Epithelial cell of esophagus (primary cell): ENCODE measurements at regions not wholly inside any gene's neighbourhood (a gene's known extent, or its start where the extent isn't known, plus 50 kb on each side); places are given as distances from the start of the nearest gene placed in this dataset.
"Not testable (repeated sequence)": the region's sequence is repeated elsewhere in the genome, so short reads cannot be mapped to it uniquely, and the experiment has no call there.

ENCODE experiments used
- DNase-seq: peaks from one replicate; pipeline ENCODE4 v3.0.0; 2010; ENCODE audit warnings: low read depth
- H3K4me3 ChIP-seq: 2 replicates; pipeline ENCODE4 v1.5.1; 2011; ENCODE audit warnings: mild to moderate bottlenecking, low read length, control low read depth
- TF ChIP-seq, protein P1 (sequence below): IDR thresholded peaks from 2 replicates; pipeline ENCODE4 v1.5.1; 2011; ENCODE audit warnings: low read depth, mild to moderate bottlenecking, low read length, control low read depth, inconsistent platforms; ENCODE audit not compliant: insufficient read depth; ENCODE audit errors: missing control alignments

DNA sequence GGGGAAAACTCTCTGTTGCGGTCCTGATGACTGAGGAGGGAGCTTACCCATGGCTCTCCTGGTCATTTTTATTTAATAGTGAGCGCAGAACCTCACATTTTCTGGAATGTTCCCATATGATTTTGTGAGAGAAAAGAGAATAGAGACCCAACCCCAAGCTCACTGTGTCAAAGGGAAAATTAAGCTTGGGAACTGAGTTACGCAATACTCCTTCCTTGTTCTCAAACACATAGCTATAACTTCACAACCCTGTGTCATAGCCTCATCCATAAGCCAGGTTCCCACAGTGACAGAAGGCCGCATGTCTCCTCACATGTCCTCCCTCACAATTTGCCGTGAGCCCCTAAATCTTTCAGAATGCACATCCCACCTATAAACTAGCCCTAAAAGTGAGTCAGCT is 252.8 kb downstream of the CCDC74A start:
- DNase-seq: peak; percentile 14
- H3K4me3 ChIP-seq: not testable (repeated sequence)

DNA sequence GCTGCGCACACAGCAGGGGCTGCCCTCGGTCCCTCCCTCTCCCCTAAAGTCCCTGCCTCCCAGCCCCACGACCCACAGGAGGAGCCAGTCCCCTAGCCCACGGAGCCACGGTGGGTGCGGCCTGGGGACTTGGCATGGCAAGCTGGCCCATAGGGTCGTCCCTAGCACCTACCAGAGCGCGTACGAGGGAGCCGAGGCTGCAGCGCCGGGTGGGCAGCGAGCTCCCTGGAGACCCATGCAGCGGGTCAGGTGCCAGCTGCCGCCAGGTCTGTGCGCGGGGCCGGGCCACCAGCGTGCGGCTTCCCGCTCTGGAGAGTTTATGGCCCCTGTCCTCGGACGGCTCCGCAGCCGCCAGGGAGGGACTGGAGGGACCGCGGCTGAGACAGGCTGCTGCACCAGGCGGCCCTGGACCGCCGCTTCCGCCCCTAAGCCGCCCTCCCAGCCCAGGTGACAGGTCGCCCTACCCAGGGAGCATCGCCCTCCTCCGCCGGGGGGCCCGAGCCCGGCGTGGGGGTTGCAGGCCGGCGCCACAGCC is 273.6 kb downstream of the CCDC74A start:
- TF ChIP-seq, protein P1, sequence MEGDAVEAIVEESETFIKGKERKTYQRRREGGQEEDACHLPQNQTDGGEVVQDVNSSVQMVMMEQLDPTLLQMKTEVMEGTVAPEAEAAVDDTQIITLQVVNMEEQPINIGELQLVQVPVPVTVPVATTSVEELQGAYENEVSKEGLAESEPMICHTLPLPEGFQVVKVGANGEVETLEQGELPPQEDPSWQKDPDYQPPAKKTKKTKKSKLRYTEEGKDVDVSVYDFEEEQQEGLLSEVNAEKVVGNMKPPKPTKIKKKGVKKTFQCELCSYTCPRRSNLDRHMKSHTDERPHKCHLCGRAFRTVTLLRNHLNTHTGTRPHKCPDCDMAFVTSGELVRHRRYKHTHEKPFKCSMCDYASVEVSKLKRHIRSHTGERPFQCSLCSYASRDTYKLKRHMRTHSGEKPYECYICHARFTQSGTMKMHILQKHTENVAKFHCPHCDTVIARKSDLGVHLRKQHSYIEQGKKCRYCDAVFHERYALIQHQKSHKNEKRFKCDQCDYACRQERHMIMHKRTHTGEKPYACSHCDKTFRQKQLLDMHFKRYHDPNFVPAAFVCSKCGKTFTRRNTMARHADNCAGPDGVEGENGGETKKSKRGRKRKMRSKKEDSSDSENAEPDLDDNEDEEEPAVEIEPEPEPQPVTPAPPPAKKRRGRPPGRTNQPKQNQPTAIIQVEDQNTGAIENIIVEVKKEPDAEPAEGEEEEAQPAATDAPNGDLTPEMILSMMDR: no peak
- H3K4me3 ChIP-seq: no peak overlapping the region
- no peak for DNase-seq

DNA sequence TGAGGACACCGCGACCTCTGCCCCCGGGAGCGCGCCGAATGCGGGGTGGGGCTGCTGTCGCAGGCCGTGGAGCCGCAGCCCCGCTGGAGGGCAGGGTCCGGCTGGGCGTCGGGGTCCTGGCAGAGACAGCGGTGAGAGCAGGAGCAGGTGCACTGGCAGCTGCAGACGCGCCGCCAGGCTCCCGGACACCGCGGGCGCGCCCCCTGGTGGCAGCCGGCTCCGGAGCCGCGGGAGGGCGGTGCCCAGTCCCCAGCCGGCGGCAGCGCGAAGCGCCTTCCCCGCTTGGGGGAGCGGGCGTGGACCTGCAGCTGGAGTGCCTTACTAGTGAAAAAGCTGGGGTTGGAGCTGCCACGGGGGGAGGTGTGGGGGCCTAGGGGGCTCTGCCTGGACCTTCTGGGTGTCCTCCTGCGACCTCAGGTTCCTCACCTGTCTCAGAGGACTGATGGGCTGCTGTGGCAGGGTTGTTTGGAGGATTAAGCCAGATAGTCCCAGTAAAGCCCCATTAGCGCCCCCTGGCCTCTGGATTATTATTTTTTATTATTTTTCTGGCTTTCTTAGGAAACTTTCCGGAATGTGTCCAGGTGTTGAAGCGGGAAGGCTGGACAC is 274.2 kb downstream of the CCDC74A start:
- peak overlapping the region; percentile 53 for H3K4me3 ChIP-seq
- TF ChIP-seq, protein P1: peak; percentile 18
- DNase-seq: peak; percentile 65

DNA sequence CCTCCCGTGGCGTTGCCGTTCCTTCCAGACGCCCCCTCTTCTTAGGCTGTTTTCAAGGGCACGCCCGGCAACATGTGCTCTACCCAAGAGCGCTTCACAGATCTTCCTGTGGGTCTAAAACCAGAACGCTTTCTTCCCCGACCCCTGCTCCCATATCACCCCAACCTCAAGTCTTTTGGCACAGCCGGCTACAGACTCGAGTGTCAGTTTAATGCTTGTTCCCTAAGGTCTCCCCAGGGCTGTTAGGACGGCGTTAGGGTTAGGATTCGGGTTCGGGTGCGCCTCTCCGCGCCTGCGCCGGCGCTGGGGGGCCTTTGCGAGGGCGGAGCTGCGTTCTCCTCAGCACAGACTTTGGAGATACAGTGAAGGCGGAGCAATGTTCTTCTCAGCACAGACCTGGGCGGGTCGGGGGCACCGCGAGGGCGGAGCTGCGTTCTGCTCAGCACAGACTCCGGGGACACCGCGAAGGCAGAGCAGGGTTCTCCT is 274.7 kb downstream of the CCDC74A start:
- peak; percentile 54 for DNase-seq
- peak overlapping the region; percentile 53 for H3K4me3 ChIP-seq

GRCh38 chr2:131803237-131803636 is 275.5 kb downstream of the CCDC74A start:
- H3K4me3 ChIP-seq, DNase-seq: not testable (repeated sequence)

DNA sequence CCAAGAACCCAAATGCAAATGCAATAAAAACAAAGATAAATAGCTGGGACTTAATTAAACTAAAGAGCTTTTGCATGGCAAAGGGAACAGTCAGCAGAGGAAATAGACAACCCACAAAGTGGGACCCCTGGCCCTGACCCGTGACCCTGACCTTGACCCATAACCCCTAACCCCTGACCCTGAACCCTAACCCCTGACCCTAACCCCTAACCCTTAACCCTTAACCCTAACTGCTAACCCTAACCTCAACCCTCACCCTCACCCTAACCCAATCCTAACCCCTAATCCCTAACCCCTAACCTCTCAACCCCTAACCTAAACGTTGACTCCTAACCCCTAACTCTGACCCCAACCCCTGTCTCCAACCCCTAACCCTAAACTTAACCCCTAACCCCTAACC is 284.9 kb downstream of the CCDC74A start:
- DNase-seq, H3K4me3 ChIP-seq: not testable (repeated sequence)

- DNase-seq, H3K4me3 ChIP-seq: not testable (repeated sequence)
Measured at GRCh38 chr2:131813378-131813777, 285.7 kb downstream of the CCDC74A start.

DNA sequence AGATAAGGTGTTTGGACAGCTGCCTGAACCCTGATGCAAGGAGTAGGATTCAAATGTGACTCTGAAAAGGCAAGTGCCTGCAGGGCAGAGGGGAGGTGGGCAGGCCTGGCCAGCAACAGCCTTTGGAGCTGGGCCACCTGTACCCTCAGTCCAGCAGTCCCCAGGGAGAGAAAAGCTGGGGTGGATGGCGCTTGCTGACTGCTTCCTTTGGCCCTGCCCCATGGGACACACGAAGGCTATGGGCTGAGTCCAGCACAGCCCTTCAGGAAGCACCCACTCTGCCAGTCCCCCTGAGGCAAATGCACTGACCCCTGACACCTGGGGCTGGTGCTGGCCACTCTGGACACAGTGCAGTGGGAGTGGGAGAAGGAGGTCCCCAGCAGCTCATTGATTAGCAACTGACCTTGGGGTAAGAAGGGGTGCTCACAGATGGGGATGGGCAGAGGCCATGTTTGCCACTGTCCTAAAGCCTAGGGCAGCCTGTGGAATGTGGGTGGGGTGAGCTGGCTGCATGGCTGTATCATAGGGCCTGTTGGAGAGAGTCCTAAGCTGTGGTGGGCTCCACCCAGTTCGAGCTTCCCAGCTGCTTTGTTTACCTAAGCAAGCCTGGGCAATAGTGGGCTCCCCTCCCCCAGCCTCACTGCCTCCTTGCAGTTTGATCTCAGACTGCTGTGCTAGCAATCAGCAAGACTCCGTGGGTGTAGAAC is 290.7 kb downstream of the CCDC74A start:
- H3K4me3 ChIP-seq, DNase-seq: not testable (repeated sequence)

DNA sequence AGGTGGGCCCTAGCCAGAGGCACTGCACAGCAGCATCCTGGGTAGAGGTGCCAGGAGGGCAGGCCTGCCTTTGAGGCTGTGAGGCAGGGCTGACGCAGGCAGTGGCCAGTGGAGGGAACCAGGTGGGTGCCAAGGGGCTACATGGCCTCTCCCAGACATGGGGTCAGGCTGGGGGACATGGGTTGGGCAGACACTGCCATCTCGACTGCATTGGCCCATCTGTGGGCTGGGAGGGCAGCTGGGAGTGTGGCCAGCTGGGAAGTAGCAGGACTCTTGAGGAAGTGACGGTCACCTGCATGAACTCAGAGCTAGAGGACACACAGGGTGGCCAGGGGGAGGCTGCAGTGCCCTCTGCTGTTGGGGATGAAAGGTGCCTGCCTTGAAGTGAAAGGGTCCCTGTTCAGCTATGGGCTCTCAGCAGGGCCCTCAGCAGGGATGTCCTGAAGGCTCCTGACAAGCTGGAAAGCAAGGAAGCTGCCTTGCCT is 294.6 kb downstream of the CCDC74A start:
- DNase-seq: not testable (repeated sequence)

GRCh38 chr2:131823058-131823457 is 295.4 kb downstream of the CCDC74A start:
- DNase-seq, H3K4me3 ChIP-seq: not testable (repeated sequence)

More for the DNA sequence above, 294.6 kb downstream of the CCDC74A start:
- not testable (repeated sequence) for H3K4me3 ChIP-seq

DNA sequence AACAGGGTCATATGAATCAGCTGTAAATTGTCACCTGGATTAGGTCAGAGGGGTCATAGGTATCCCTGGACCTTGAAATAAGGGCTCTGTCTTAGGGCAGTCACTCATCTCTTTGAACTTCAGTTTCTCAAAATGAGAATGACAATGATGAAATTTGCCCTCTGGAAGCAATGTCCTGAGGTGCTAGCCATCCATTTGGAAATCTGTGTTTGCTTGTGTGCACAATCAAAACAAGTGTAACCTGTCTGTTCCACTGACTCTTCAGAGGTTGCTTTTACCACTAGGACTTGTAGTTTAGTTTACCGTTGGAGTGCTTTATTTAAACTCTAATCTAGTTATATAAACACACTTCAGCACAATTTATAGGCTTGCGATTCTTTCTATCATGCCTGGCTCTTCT is 297.3 kb downstream of the CCDC74A start:
- H3K4me3 ChIP-seq, DNase-seq: not testable (repeated sequence)

- H3K4me3 ChIP-seq: no peak overlapping the region
- DNase-seq: no peak
- TF ChIP-seq, protein P1: no peak
Measured at GRCh38 chr2:131827481-131828163, 299.9 kb downstream of the CCDC74A start.
